CD4-positive, alpha-beta T cell treated with Interferon alpha-2 for 1 hour (primary cell): ENCODE measurements at regions not wholly inside any gene's neighbourhood (a gene's known extent, or its start where the extent isn't known, plus 50 kb on each side); places are given as distances from the start of the nearest gene placed in this dataset.
"Not testable (repeated sequence)": the region's sequence is repeated elsewhere in the genome, so short reads cannot be mapped to it uniquely, and the experiment has no call there.

Source experiments
- DNase-seq, 2 donors: peaks; one replicate each; pipeline ENCODE4 v3.0.0-alpha.2; 2020 to 2022

GRCh38 chr2:224174521-224174920, 135.4 kb upstream of the SERPINE2 start:
- DNase-seq, result no peak

- no peak for DNase-seq
These were observed 134.8 kb upstream of the SERPINE2 start for GRCh38 chr2:224173933-224174332.

- no peak for DNase-seq
These were observed 134.1 kb upstream of the SERPINE2 start for GRCh38 chr2:224173210-224173609.

GRCh38 chr2:224171226-224171625, 132.1 kb upstream of the SERPINE2 start:
- no peak for DNase-seq

GRCh38 chr2:224169847-224170246, 130.8 kb upstream of the SERPINE2 start:
- no peak for DNase-seq

GRCh38 chr2:224167781-224168180, 128.7 kb upstream of the SERPINE2 start:
- DNase-seq, result not testable (repeated sequence)

- DNase-seq, result no peak
These were observed 127.6 kb upstream of the SERPINE2 start for GRCh38 chr2:224166654-224167053.

- no peak for DNase-seq
These were observed 126.8 kb upstream of the SERPINE2 start for GRCh38 chr2:224165901-224166319.

- no peak for DNase-seq
These were observed 124.7 kb upstream of the SERPINE2 start for GRCh38 chr2:224163566-224164307.

GRCh38 chr2:224162122-224162521, 123.0 kb upstream of the SERPINE2 start:
- DNase-seq, result no peak

- DNase-seq, result no peak
These were observed 122.6 kb upstream of the SERPINE2 start for GRCh38 chr2:224161712-224162111.

- no peak for DNase-seq
These were observed 121.8 kb upstream of the SERPINE2 start for GRCh38 chr2:224160917-224161316.

GRCh38 chr2:224159345-224159928, 120.4 kb upstream of the SERPINE2 start:
- DNase-seq, result no peak

- no peak for DNase-seq
These were observed 119.7 kb upstream of the SERPINE2 start for GRCh38 chr2:224158831-224159230.

GRCh38 chr2:224158061-224158460, 119.0 kb upstream of the SERPINE2 start:
- DNase-seq, result no peak

- DNase-seq, result no peak
These were observed 118.6 kb upstream of the SERPINE2 start for GRCh38 chr2:224157655-224158054.

GRCh38 chr2:224156436-224156835, 117.3 kb upstream of the SERPINE2 start:
- no peak for DNase-seq

- DNase-seq, result no peak
These were observed 116.8 kb upstream of the SERPINE2 start for GRCh38 chr2:224155896-224156295.

- DNase-seq, result no peak
These were observed 116.3 kb upstream of the SERPINE2 start for GRCh38 chr2:224155371-224155770.

- no peak for DNase-seq
These were observed 112.7 kb upstream of the SERPINE2 start for GRCh38 chr2:224151680-224152310.

- no peak for DNase-seq
These were observed 112.1 kb upstream of the SERPINE2 start for GRCh38 chr2:224151161-224151560.

GRCh38 chr2:224148058-224148457, 109.0 kb upstream of the SERPINE2 start:
- not testable (repeated sequence) for DNase-seq

GRCh38 chr2:224147174-224147573, 108.1 kb upstream of the SERPINE2 start:
- DNase-seq, result no peak
